T-helper 1 cell treated with Interleukin-12 subunit alpha and Interleukin-12 subunit beta and Interleukin-4 antibody, amounts not matched to agents 30 ng/mL and 1 ng/mL, for 36 hours (primary cell): ENCODE measurements at regions not wholly inside any gene's neighbourhood (a gene's known extent, or its start where the extent isn't known, plus 50 kb on each side); places are given as distances from the start of the nearest gene placed in this dataset.

Source experiments
- intact Hi-C: fragments of 100-400 bp; cut with micrococcal nuclease; formaldehyde crosslinking; loops from one replicate; pipeline ENCODE4 v1.15.1; 2024

- intact Hi-C loops = no loop called here
These were observed 266.7 kb downstream of the HAUS1 start for GRCh38 chr18:46370898-46371297.

GRCh38 chr18:46372670-46373069, 268.5 kb downstream of the HAUS1 start:
- intact Hi-C loops = no loop called here

- intact Hi-C loops = no loop called here
These were observed 268.9 kb downstream of the HAUS1 start for GRCh38 chr18:46373131-46373530.

GRCh38 chr18:46373791-46374190, 269.6 kb downstream of the HAUS1 start:
- intact Hi-C loops = no loop called here

GRCh38 chr18:46374850-46375249, 270.7 kb downstream of the HAUS1 start:
- intact Hi-C loops = no loop called here

GRCh38 chr18:46377557-46377956, 273.4 kb downstream of the HAUS1 start:
- intact Hi-C loops = no loop called here

GRCh38 chr18:46378126-46378863, 274.1 kb downstream of the HAUS1 start:
- intact Hi-C loops = no loop called here

- intact Hi-C loops = no loop called here
These were observed 274.7 kb downstream of the HAUS1 start for GRCh38 chr18:46378864-46379207.

- intact Hi-C loops = no loop called here
These were observed 275.3 kb downstream of the HAUS1 start for GRCh38 chr18:46379323-46379950.

GRCh38 chr18:46385124-46385523, 271.9 kb downstream of the LOXHD1 start:
- intact Hi-C loops = no loop called here

GRCh38 chr18:46386788-46387187, 270.2 kb downstream of the LOXHD1 start:
- intact Hi-C loops = no loop called here

- intact Hi-C loops = no loop called here
These were observed 269.4 kb downstream of the LOXHD1 start for GRCh38 chr18:46387441-46388131.

GRCh38 chr18:46388286-46388685, 268.7 kb downstream of the LOXHD1 start:
- intact Hi-C loops = no loop called here

- intact Hi-C loops = no loop called here
These were observed 264.4 kb downstream of the LOXHD1 start for GRCh38 chr18:46392576-46392975.

- intact Hi-C loops = no loop called here
These were observed 263.8 kb downstream of the LOXHD1 start for GRCh38 chr18:46393230-46393629.

GRCh38 chr18:46393961-46394360, 263.1 kb downstream of the LOXHD1 start:
- intact Hi-C loops = no loop called here

- intact Hi-C loops = no loop called here
These were observed 261.2 kb downstream of the LOXHD1 start for GRCh38 chr18:46395795-46396194.

- intact Hi-C loops = no loop called here
These were observed 259.8 kb downstream of the LOXHD1 start for GRCh38 chr18:46397174-46397573.

GRCh38 chr18:46398005-46398404, 259.0 kb downstream of the LOXHD1 start:
- intact Hi-C loops = no loop called here

- intact Hi-C loops = no loop called here
These were observed 258.4 kb downstream of the LOXHD1 start for GRCh38 chr18:46398625-46399024.

GRCh38 chr18:46399303-46399702, 257.7 kb downstream of the LOXHD1 start:
- intact Hi-C loops = no loop called here

GRCh38 chr18:46400449-46400848, 256.6 kb downstream of the LOXHD1 start:
- intact Hi-C loops = no loop called here
